ENCODE measurements at regions not wholly inside any gene's neighbourhood (a gene's known extent, or its start where the extent isn't known, plus 50 kb on each side); places are given as distances from the start of the nearest gene placed in this dataset.
A peak's percentile ranks its signal among the peaks of the same experiment; 100 is the strongest.

- TF ChIP-seq ARID4A (CRISPR knock-in tag; IDR thresholded peaks at IDR 0.05; ENCODE audit: borderline replicate concordance) (peak; percentile 19; the same call in 1 of the 2 replicates), DDIT3 (CRISPR knock-in tag; IDR thresholded peaks at IDR 0.05) (no peak), ZNF709 (CRISPR knock-in tag; IDR thresholded peaks at IDR 0.05) (no peak), ASH2L (IDR thresholded peaks at IDR 0.05; ENCODE audit: insufficient read length, low read depth, low read length) (peak; percentile 27), CHD4 (IDR thresholded peaks at IDR 0.05; ENCODE audit: borderline replicate concordance, low read length) (peak; percentile 68; the same call in 1 of the 2 replicates), ARID3A (IDR thresholded peaks at IDR 0.05; ENCODE audit: low read depth, low read length) (no peak), TAF15 (IDR thresholded peaks at IDR 0.05; ENCODE audit: low read depth, low read length, poor library complexity, severe bottlenecking) (peak; percentile 2), ZNF691 (CRISPR knock-in tag; IDR thresholded peaks at IDR 0.05; ENCODE audit: borderline replicate concordance, low read depth) (peak; percentile 67; the same call in 1 of the 2 replicates), ZFP36 (IDR thresholded peaks at IDR 0.05; ENCODE audit: borderline replicate concordance, low read depth, low read length, partially characterized antibody) (peak; percentile 21), ZBTB37 (CRISPR knock-in tag; IDR thresholded peaks at IDR 0.05) (no peak), NFKB2 (CRISPR knock-in tag; IDR thresholded peaks at IDR 0.05; ENCODE audit: borderline replicate concordance) (0 out of 2 replicates have a peak, but pooled peaks have one; percentile 44), E2F1 (CRISPR knock-in tag; IDR thresholded peaks at IDR 0.05) (0 out of 2 replicates have a peak, but pooled peaks have one; percentile 33), ZNF83 (CRISPR knock-in tag; IDR thresholded peaks at IDR 0.05; ENCODE audit: borderline replicate concordance) (0 out of 2 replicates have a peak, but pooled peaks have one; percentile 11), HINFP (CRISPR knock-in tag; IDR thresholded peaks at IDR 0.05; ENCODE audit: low read depth) (peak; percentile 32; the same call in 1 of the 2 replicates), KLF9 (CRISPR knock-in tag; IDR thresholded peaks at IDR 0.05; ENCODE audit: low read depth) (no peak), ZNF274 (CRISPR knock-in tag; IDR thresholded peaks at IDR 0.05) (no peak)
Observed at GRCh38 chr16:85525420-85526184, 87.5 kb upstream of the GSE1 start (continued).
